Ishikawa (cell line): ENCODE measurements at regions not wholly inside any gene's neighbourhood (a gene's known extent, or its start where the extent isn't known, plus 50 kb on each side); places are given as distances from the start of the nearest gene placed in this dataset.

Experiments
- MAX ChIP-seq: IDR thresholded peaks from 2 replicates; pipeline ENCODE4 v1.6.1; 2012
- TCF12 ChIP-seq: IDR thresholded peaks from 2 replicates; pipeline ENCODE4 v1.6.1; 2012; ENCODE audit warnings: low read depth
- TEAD4 ChIP-seq: IDR thresholded peaks from 2 replicates; pipeline ENCODE4 v1.6.1; 2012
- TF ChIP-seq, protein P1 (sequence below): IDR thresholded peaks from 2 replicates; pipeline ENCODE4 v1.6.1; 2012; ENCODE audit warnings: low read depth, mild to moderate bottlenecking

DNA sequence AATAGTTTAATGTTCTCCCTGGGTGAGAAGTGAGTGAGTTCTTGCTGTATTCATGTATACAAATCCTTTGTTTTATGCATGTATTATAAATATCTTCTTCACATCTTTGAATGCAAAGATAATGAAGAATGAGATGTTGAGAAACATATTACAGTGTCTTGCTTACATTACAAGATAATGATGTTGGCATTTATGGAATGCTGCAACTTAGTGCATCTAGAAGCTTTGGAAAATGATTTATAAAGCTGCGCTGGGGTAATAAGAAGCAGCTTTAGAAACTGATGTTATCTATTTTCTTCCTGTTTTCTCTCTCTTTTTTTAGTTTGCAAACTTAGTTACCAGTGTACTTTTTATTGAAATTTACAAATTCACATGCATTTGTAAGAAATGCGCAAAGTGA is 673.4 kb downstream of the KCTD16 start:
- TF ChIP-seq, protein P1, sequence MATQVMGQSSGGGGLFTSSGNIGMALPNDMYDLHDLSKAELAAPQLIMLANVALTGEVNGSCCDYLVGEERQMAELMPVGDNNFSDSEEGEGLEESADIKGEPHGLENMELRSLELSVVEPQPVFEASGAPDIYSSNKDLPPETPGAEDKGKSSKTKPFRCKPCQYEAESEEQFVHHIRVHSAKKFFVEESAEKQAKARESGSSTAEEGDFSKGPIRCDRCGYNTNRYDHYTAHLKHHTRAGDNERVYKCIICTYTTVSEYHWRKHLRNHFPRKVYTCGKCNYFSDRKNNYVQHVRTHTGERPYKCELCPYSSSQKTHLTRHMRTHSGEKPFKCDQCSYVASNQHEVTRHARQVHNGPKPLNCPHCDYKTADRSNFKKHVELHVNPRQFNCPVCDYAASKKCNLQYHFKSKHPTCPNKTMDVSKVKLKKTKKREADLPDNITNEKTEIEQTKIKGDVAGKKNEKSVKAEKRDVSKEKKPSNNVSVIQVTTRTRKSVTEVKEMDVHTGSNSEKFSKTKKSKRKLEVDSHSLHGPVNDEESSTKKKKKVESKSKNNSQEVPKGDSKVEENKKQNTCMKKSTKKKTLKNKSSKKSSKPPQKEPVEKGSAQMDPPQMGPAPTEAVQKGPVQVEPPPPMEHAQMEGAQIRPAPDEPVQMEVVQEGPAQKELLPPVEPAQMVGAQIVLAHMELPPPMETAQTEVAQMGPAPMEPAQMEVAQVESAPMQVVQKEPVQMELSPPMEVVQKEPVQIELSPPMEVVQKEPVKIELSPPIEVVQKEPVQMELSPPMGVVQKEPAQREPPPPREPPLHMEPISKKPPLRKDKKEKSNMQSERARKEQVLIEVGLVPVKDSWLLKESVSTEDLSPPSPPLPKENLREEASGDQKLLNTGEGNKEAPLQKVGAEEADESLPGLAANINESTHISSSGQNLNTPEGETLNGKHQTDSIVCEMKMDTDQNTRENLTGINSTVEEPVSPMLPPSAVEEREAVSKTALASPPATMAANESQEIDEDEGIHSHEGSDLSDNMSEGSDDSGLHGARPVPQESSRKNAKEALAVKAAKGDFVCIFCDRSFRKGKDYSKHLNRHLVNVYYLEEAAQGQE: no peak
- no peak for TF ChIP-seq TCF12
- no peak for TF ChIP-seq MAX
- TF ChIP-seq TEAD4: no peak
